Adrenal gland (tissue), 9 donors: ENCODE measurements at regions not wholly inside any gene's neighbourhood (a gene's known extent, or its start where the extent isn't known, plus 50 kb on each side); places are given as distances from the start of the nearest gene placed in this dataset.
A peak's percentile ranks its signal among the peaks of the same experiment; 100 is the strongest.

Source experiments
- DNase-seq, 7 donors: peaks; one replicate each; pipeline ENCODE4 v3.0.0-alpha.2; 2019 to 2020
- H3K27ac ChIP-seq, 5 donors: fragments of 200-600 bp; sonication (generic) in 4 of 5; 1 replicate in 3 of 5; 2 replicates in 2 of 5; pipeline versions ENCODE4 v1.5.1 to v1.8.0; 2016 to 2020; ENCODE audit warnings: mild to moderate bottlenecking in 1 of 5
- H3K27me3 ChIP-seq: fragments of 200-600 bp; 2 replicates; pipeline ENCODE4 v1.8.0; 2021
- H3K36me3 ChIP-seq, 2 donors: fragments of 200-600 bp; replicated peaks in 1 of 2; 1 replicate in 1 of 2; 2 replicates in 1 of 2; pipeline versions ENCODE4 v1.5.1 to v1.8.0; 2018 to 2022
- H3K4me1 ChIP-seq, 2 donors: fragments of 200-600 bp; replicated peaks in 1 of 2; 1 replicate in 1 of 2; 2 replicates in 1 of 2; pipeline versions ENCODE4 v1.5.1 to v1.8.0; 2018 to 2021
- H3K4me3 ChIP-seq, 4 donors: fragments of 200-600 bp; sonication (generic) in 3 of 4; one replicate each; pipeline ENCODE4 v1.5.1; 2016 to 2018
- H3K9me3 ChIP-seq, 3 donors: fragments of 200-600 bp; sonication (generic) in 1 of 3; replicated peaks in 1 of 3; 1 replicate in 2 of 3; 2 replicates in 1 of 3; pipeline versions ENCODE4 v1.5.1 to v1.8.0; 2016 to 2021
- POLR2A ChIP-seq, 2 donors: fragments of 450-650 bp; IDR thresholded peaks; one replicate each; pipeline ENCODE4 v1.6.1; 2017; ENCODE audit warnings: antibody characterized with exemption in 2 of 2, mild to moderate bottlenecking in 2 of 2, moderate library complexity in 1 of 2
- WGBS, 4 donors: extraction: QIAGEN DNeasy Blood & Tissue Kit in 2 of 4; methylation state at CpG; one replicate each; pipeline versions ENCODE4 v1.1.5 to v1.1.7; 2013 to 2017; 5-methylcytosine and 5-hydroxymethylcytosine counted together
- intact Hi-C, 2 donors: fragments of 100-400 bp; cut with DNase I; formaldehyde crosslinking; loops; one replicate each; pipeline versions ENCODE4 v1.14.1 to v1.15.0; 2022 to 2023
- TF ChIP-seq, protein P1 (sequence below), 6 experiments: fragments of 450-650 bp in 4 of 6; fragments of 200-600 bp in 2 of 6; sonication (generic) in 1 of 6; IDR thresholded peaks; 1 replicate in 5 of 6; 2 replicates in 1 of 6; pipeline versions ENCODE4 v1.5.1 to v1.8.0; 2016 to 2021; ENCODE audit warnings: antibody characterized with exemption in 6 of 6, mild to moderate bottlenecking in 2 of 6, moderate library complexity in 1 of 6
- donor health status: healthy with polysubstance abuse.
- donor health status: Bipolar disorder and iron deficiency.
- donor health status: DM: yes; HTN: yes; CAD: no.
- donor health status: DM: no; HTN: no; CAD: no.
- donor health status: DM: no; HTN: no; CAD: no.

DNA sequence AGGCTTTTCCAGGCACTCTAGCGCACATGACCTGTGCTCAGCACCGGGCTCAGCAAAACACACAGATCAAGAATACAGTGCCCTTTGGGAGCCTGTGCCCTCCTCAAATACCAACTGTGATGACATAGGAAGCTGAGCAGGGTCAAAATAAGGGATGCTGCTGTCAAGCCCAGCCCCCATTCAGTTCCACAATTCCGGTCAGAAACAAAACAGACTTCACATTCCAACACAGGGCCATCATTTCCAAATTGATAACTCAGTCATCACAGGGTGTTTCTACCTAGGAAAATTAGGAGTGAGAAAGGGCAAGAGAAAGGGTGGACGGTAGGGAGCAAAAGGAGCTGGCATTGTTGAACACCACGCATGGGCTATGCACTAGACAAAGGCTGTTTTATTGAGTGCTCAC is 158.4 kb upstream of the CCDC54 start:
- no peak for DNase-seq
- 79 to 89% (median 84%) methylated on average over 5 of the region's 5 CpGs for WGBS, 4 donors
- H3K36me3 ChIP-seq = no peaks in the 10 kb centered on the region
- TF ChIP-seq, protein P1, sequence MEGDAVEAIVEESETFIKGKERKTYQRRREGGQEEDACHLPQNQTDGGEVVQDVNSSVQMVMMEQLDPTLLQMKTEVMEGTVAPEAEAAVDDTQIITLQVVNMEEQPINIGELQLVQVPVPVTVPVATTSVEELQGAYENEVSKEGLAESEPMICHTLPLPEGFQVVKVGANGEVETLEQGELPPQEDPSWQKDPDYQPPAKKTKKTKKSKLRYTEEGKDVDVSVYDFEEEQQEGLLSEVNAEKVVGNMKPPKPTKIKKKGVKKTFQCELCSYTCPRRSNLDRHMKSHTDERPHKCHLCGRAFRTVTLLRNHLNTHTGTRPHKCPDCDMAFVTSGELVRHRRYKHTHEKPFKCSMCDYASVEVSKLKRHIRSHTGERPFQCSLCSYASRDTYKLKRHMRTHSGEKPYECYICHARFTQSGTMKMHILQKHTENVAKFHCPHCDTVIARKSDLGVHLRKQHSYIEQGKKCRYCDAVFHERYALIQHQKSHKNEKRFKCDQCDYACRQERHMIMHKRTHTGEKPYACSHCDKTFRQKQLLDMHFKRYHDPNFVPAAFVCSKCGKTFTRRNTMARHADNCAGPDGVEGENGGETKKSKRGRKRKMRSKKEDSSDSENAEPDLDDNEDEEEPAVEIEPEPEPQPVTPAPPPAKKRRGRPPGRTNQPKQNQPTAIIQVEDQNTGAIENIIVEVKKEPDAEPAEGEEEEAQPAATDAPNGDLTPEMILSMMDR (IDR thresholded peaks at IDR 0.05) = no peak
- TF ChIP-seq POLR2A (IDR thresholded peaks at IDR 0.05) = no peak
- H3K4me3 ChIP-seq = no peak overlapping the region
- intact Hi-C loops = no loop called here
- H3K27me3 ChIP-seq = no peaks in the 10 kb centered on the region
- H3K9me3 ChIP-seq = no peaks in the 10 kb centered on the region
- H3K27ac ChIP-seq = no peak overlapping the region
- peaks cover 0 to 13% of the 10 kb centered on the region in 2 donors for H3K4me1 ChIP-seq

DNA sequence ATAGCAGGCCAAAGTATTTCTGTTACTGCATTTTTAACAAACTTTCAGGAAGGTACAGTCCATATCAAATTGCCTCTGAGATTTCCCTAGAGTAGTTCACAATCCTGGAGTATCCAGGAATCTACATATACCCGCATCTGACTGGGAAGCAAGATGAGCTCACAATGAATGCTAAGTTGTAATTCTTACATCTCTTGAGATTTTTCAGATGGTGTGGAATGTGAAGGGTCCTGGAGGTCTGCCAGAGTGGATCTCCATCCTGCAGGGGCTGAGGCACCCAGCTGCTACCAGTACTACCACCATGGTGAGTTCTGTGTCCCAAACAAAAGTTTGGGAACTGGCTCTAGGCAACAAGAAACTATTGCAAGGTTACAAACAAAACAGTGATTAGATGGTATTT is 156.7 kb upstream of the CCDC54 start:
- H3K4me1 ChIP-seq = peaks cover 0 to 13% of the 10 kb centered on the region in 2 donors
- WGBS, 4 donors = 89 to 100% (median 92%) methylated on average over 1 of the region's 1 CpG
- H3K4me3 ChIP-seq = no peak overlapping the region
- no peaks in the 10 kb centered on the region for H3K9me3 ChIP-seq
- no peaks in the 10 kb centered on the region for H3K27me3 ChIP-seq
- H3K27ac ChIP-seq = no peak overlapping the region
- no peak for TF ChIP-seq POLR2A (IDR thresholded peaks at IDR 0.05)
- TF ChIP-seq, protein P1 (IDR thresholded peaks at IDR 0.05) = no peak
- DNase-seq = no peak
- no peaks in the 10 kb centered on the region for H3K36me3 ChIP-seq
- intact Hi-C loops = no loop called here

DNA sequence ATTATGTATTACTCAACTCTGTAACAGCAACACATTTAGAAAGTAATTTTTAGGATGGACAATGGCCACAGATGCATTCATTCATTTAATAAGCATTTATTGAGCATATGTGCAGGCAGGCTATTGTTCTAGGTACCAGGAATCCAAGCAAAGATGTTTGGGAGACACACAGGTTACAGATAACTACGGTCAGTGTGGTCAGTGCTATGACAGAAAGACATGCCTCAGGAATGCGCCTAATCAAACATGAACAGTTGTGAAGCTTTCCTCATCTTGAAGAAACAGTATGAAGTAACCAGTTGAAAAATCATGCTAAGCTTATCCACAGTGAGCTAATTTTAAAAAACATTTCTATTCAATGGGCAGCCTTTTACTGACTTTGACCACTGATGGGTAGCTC is 155.4 kb upstream of the CCDC54 start:
- Histone ChIP-seq H3K4me1 (peaks cover 0 to 6% of the 10 kb centered on the region in 2 donors), H3K27me3 (no peaks in the 10 kb centered on the region), H3K9me3 (no peaks in the 10 kb centered on the region), H3K36me3 (no peaks in the 10 kb centered on the region), H3K4me3 (no peak overlapping the region), H3K27ac (no peak overlapping the region)
- no peak for DNase-seq
- 97 to 100% (median 99%) methylated on average over 2 of the region's 2 CpGs for WGBS, 4 donors
- intact Hi-C loops = no loop called here
- TF ChIP-seq POLR2A (IDR thresholded peaks at IDR 0.05) = no peak
- TF ChIP-seq, protein P1 (IDR thresholded peaks at IDR 0.05) = no peak

DNA sequence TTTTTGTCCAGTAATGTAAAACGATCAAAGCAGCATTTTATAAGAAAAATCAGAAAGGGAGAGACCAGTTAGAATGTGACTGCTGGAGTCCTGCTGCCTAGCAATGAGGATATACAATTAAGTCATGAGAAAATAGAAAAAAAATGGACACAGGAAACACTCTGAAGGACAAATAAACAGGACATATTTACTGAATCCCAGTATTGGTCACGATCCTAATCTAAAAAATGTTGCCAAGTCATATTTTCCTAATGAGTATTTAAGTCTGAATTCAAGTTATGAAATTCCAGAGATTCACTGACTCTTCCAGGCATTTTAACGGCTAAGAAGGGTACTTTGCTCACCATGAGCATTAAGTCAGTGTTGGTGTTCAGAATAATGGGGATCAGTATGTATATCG is 154.3 kb upstream of the CCDC54 start:
- H3K27me3 ChIP-seq = no peaks in the 10 kb centered on the region
- DNase-seq = no peak
- intact Hi-C loops = no loop called here
- peak overlapping the region in 1 of 5 donors; percentile 15 for H3K27ac ChIP-seq
- H3K36me3 ChIP-seq = no peaks in the 10 kb centered on the region
- TF ChIP-seq, protein P1 (IDR thresholded peaks at IDR 0.05) = no peak
- no peak for TF ChIP-seq POLR2A (IDR thresholded peaks at IDR 0.05)
- no peaks in the 10 kb centered on the region for H3K4me1 ChIP-seq
- no peaks in the 10 kb centered on the region for H3K9me3 ChIP-seq
- H3K4me3 ChIP-seq = no peak overlapping the region
- WGBS, 4 donors = 60 to 71% (median 65%) methylated on average over 4 of the region's 4 CpGs
